Vagina (tissue), 2 donors: ENCODE measurements at regions not wholly inside any gene's neighbourhood (a gene's known extent, or its start where the extent isn't known, plus 50 kb on each side); places are given as distances from the start of the nearest gene placed in this dataset.

Experiments
- DNase-seq, 2 donors: peaks; one replicate each; pipeline ENCODE4 v3.0.0-alpha.2; 2017; ENCODE audit errors: extremely low spot score in 2 of 2
- H3K27ac ChIP-seq: fragments of 200-600 bp; sonication (generic); one replicate; pipeline ENCODE4 v1.5.1; 2019
- H3K27me3 ChIP-seq: fragments of 200-600 bp; sonication (generic); one replicate; pipeline ENCODE4 v1.5.1; 2019
- H3K36me3 ChIP-seq, 2 donors: fragments of 200-600 bp; sonication (generic); one replicate each; pipeline ENCODE4 v1.5.1; 2017 to 2019
- H3K4me1 ChIP-seq: fragments of 200-600 bp; sonication (generic); one replicate; pipeline ENCODE4 v1.5.1; 2019
- H3K4me3 ChIP-seq, 2 donors: fragments of 200-600 bp; sonication (generic); 1 replicate in 1 of 2; 2 replicates in 1 of 2; pipeline ENCODE4 v1.5.1; 2016 to 2019
- H3K9me3 ChIP-seq: fragments of 200-600 bp; sonication (generic); one replicate; pipeline ENCODE4 v1.5.1; 2019
- POLR2A ChIP-seq, 2 donors: fragments of 450-650 bp; IDR thresholded peaks; one replicate each; pipeline ENCODE4 v1.6.1; 2017; ENCODE audit warnings: antibody characterized with exemption in 2 of 2, mild to moderate bottlenecking in 2 of 2, moderate library complexity in 2 of 2
- POLR2AphosphoS5 ChIP-seq, 2 donors: sonication (generic); formaldehyde crosslinking; IDR thresholded peaks; one replicate each; pipeline ENCODE4 v1.9.0; 2017; ENCODE audit warnings: antibody characterized with exemption in 2 of 2, mild to moderate bottlenecking in 2 of 2, low read depth in 1 of 2; ENCODE audit not compliant: insufficient read depth in 1 of 2
- intact Hi-C: fragments of 100-400 bp; cut with DNase I; formaldehyde crosslinking; loops from one replicate; pipeline ENCODE4 v1.15.1; 2023
- TF ChIP-seq, protein P1 (sequence below), 3 experiments: fragments of 450-650 bp in 2 of 3; fragments of 200-600 bp in 1 of 3; sonication (generic) in 1 of 3; IDR thresholded peaks; one replicate each; pipeline ENCODE4 v1.5.1; 2017 to 2019; ENCODE audit warnings: antibody characterized with exemption in 3 of 3, mild to moderate bottlenecking in 2 of 3, moderate library complexity in 2 of 3

DNA sequence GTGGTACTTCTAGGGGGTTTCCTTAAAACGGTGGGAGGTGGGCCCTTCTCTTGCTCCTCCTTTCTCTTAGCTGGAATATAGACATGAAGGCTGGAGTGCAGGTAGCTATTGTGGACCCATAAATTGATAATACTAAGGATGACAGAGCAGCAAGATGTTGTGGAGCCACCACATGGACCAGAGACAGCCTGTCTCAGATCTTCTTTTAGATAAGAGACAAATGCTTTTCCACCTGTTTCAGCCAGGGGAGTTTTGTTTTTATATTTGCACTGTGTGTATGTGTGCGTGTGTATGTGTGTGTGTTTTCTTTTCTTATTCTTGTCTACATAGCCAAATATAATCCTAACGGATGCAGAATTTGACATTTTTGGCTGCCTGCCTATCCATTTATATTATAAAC lies 62.9 kb upstream of the HIF1A start:
- no peaks in the 10 kb centered on the region for H3K27me3 ChIP-seq
- no peaks in the 10 kb centered on the region for H3K36me3 ChIP-seq
- no peak for DNase-seq
- H3K4me3 ChIP-seq: no peak overlapping the region
- H3K9me3 ChIP-seq: no peaks in the 10 kb centered on the region
- no peak overlapping the region for H3K27ac ChIP-seq
- intact Hi-C loops: no loop called here
- TF ChIP-seq, protein P1, sequence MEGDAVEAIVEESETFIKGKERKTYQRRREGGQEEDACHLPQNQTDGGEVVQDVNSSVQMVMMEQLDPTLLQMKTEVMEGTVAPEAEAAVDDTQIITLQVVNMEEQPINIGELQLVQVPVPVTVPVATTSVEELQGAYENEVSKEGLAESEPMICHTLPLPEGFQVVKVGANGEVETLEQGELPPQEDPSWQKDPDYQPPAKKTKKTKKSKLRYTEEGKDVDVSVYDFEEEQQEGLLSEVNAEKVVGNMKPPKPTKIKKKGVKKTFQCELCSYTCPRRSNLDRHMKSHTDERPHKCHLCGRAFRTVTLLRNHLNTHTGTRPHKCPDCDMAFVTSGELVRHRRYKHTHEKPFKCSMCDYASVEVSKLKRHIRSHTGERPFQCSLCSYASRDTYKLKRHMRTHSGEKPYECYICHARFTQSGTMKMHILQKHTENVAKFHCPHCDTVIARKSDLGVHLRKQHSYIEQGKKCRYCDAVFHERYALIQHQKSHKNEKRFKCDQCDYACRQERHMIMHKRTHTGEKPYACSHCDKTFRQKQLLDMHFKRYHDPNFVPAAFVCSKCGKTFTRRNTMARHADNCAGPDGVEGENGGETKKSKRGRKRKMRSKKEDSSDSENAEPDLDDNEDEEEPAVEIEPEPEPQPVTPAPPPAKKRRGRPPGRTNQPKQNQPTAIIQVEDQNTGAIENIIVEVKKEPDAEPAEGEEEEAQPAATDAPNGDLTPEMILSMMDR (IDR thresholded peaks at IDR 0.05): no peak
- TF ChIP-seq POLR2A (IDR thresholded peaks at IDR 0.05) (no peak), POLR2AphosphoS5 (IDR thresholded peaks at IDR 0.05; ENCODE audit: insufficient read depth in 1 of 2, low read depth in 1 of 2) (no peak)
- H3K4me1 ChIP-seq: no peaks in the 10 kb centered on the region

DNA sequence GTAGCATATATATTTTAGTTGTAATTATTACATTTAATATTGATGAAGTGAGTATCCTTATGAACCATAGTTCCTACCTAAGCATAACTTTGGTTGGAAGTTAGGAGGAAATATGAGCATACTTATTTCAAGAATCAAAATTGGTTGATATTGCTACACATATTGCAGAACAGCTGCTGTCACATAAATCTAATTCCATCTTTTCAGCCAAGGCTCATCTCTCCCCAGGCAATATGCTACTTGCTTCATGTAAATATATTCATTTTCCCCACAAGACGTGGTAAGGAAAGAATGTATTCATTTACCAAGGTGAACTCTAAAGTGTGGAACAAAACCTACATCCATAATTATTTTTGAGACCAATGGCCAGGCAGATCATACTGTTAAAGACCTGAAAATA lies 62.5 kb upstream of the HIF1A start:
- H3K9me3 ChIP-seq: no peaks in the 10 kb centered on the region
- H3K4me1 ChIP-seq: no peaks in the 10 kb centered on the region
- no peaks in the 10 kb centered on the region for H3K36me3 ChIP-seq
- TF ChIP-seq POLR2A (IDR thresholded peaks at IDR 0.05) (no peak), POLR2AphosphoS5 (IDR thresholded peaks at IDR 0.05; ENCODE audit: insufficient read depth in 1 of 2, low read depth in 1 of 2) (no peak)
- TF ChIP-seq, protein P1 (IDR thresholded peaks at IDR 0.05): no peak
- H3K4me3 ChIP-seq: no peak overlapping the region
- no peak for DNase-seq
- no peaks in the 10 kb centered on the region for H3K27me3 ChIP-seq
- no peak overlapping the region for H3K27ac ChIP-seq
- intact Hi-C loops: no loop called here

DNA sequence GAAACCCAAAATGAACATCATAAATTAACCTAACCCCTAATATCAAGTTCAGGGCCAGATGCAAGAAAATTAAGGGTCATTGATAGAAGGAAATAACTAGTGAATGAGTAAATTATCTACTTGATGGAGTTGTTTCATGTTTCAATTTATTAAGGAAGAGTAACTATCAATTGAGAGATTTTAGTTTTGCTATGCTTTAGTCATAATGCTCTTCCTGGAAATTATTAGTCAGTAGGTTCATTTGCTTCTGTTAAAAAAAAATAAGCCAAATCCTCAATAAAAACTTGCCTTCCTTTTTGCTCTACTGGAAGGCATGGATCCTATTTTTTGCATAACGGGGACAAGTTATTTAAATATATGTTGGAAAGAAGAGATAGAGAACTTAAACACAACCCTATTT lies 59.0 kb upstream of the HIF1A start:
- TF ChIP-seq POLR2AphosphoS5 (IDR thresholded peaks at IDR 0.05; ENCODE audit: insufficient read depth in 1 of 2, low read depth in 1 of 2) (no peak), POLR2A (IDR thresholded peaks at IDR 0.05) (no peak)
- TF ChIP-seq, protein P1 (IDR thresholded peaks at IDR 0.05): no peak
- Histone ChIP-seq H3K27ac (no peak overlapping the region), H3K4me1 (no peaks in the 10 kb centered on the region), H3K9me3 (no peaks in the 10 kb centered on the region), H3K4me3 (no peak overlapping the region), H3K36me3 (no peaks in the 10 kb centered on the region), H3K27me3 (no peaks in the 10 kb centered on the region)
- intact Hi-C loops: no loop called here
- DNase-seq: no peak

DNA sequence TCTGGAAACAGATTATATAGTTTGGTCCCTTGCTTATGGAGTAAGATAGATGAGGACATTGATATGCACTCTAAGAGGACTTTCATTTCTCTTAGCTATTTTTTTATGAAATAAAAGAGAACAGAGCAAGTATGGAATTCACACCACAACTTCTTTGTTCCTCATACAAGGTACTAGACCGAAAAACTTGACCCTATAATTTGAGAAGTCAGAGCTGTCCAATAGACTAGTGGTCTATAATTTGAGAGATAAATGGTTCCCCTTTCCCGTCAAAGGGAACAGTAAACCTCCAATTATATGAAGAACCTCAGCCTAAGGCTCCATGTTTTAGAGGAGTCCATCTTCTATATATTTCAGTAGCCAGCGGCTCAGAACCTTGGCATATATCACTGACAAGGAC lies 58.5 kb upstream of the HIF1A start:
- Histone ChIP-seq H3K27me3 (no peaks in the 10 kb centered on the region), H3K4me1 (no peaks in the 10 kb centered on the region), H3K27ac (no peak overlapping the region), H3K9me3 (no peaks in the 10 kb centered on the region), H3K36me3 (no peaks in the 10 kb centered on the region), H3K4me3 (no peak overlapping the region)
- no peak for DNase-seq
- intact Hi-C loops: no loop called here
- TF ChIP-seq POLR2A (IDR thresholded peaks at IDR 0.05) (no peak), POLR2AphosphoS5 (IDR thresholded peaks at IDR 0.05; ENCODE audit: insufficient read depth in 1 of 2, low read depth in 1 of 2) (no peak)
- TF ChIP-seq, protein P1 (IDR thresholded peaks at IDR 0.05): no peak

DNA sequence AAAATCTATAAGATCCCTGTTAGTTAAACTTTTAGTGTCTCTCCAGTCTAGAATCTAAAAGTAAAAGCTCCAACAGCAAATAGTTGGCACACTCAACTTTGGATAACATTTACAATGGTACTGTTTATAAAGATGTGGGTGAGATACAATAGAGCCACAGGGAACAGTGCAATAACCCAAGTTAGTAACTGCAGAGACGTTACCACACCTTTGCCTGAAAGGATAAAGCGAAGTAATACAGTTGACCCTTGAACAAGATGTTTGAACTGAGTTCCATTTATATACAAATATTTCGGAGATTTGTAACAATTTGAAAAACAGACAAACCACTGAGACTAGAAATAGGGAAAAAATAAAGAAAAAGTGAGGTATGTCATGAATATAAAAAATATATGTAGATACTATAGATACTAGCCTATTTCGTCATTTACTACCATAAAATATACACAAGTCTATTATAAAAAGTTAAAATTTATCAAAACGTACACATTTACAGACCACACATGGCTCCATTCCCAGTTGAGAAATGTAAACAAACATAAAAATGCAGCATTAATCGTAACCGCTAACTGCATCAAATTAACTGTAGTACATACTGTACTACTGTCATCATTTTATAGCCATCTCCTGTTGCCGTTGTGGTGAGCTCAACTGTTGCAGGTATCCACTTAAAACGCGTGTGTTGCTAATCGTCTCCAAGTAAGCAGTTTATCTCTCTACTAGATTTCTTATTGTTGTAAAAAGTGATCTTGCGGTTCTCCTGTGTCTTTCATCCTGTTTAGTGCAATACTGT lies 56.5 kb upstream of the HIF1A start:
- intact Hi-C loops: no loop called here
- Histone ChIP-seq H3K36me3 (no peaks in the 10 kb centered on the region), H3K4me3 (no peak overlapping the region), H3K27me3 (no peaks in the 10 kb centered on the region), H3K4me1 (no peaks in the 10 kb centered on the region), H3K9me3 (no peaks in the 10 kb centered on the region), H3K27ac (no peak overlapping the region)
- no peak for TF ChIP-seq POLR2A (IDR thresholded peaks at IDR 0.05)
- TF ChIP-seq, protein P1 (IDR thresholded peaks at IDR 0.05): no peak
- no peak for TF ChIP-seq POLR2AphosphoS5 (IDR thresholded peaks at IDR 0.05; ENCODE audit: insufficient read depth in 1 of 2, low read depth in 1 of 2)
- DNase-seq: no peak
